Peyer's patch (tissue), 4 donors: ENCODE measurements at regions not wholly inside any gene's neighbourhood (a gene's known extent, or its start where the extent isn't known, plus 50 kb on each side); places are given as distances from the start of the nearest gene placed in this dataset.

Experiments used
- POLR2A ChIP-seq, 2 donors: fragments of 450-650 bp; IDR thresholded peaks; one replicate each; pipeline ENCODE4 v1.5.1; 2017; ENCODE audit warnings: antibody characterized with exemption in 2 of 2, mild to moderate bottlenecking in 2 of 2, moderate library complexity in 2 of 2
- TF ChIP-seq, protein P1 (sequence below), 6 experiments: fragments of 450-650 bp in 4 of 6; fragments of 200-600 bp in 2 of 6; sonication (generic) in 1 of 6; IDR thresholded peaks; one replicate each; pipeline ENCODE4 v1.5.1; 2017 to 2019; ENCODE audit warnings: antibody characterized with exemption in 6 of 6, mild to moderate bottlenecking in 3 of 6, moderate library complexity in 1 of 6

DNA sequence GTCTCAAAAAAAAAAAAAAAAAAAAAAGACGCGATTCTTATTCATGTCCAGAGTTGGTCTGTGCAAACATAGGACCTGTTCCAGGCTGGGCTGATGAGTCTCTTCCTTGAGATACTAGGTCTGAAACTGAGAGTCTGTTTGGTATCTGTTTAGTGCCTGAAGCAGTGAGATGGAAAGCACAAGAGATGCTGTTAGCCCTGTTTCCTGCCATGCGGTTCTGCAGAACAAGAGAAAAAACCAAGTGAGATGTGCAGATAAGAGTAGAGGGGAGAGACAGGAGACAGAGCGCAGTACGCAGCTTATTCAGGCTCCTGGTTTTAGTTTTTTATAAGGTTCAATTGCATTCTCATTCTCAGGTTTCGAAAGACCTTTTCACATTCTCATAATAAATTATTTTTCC, 85.8 kb upstream of the PRKCQ start:
- TF ChIP-seq, protein P1, sequence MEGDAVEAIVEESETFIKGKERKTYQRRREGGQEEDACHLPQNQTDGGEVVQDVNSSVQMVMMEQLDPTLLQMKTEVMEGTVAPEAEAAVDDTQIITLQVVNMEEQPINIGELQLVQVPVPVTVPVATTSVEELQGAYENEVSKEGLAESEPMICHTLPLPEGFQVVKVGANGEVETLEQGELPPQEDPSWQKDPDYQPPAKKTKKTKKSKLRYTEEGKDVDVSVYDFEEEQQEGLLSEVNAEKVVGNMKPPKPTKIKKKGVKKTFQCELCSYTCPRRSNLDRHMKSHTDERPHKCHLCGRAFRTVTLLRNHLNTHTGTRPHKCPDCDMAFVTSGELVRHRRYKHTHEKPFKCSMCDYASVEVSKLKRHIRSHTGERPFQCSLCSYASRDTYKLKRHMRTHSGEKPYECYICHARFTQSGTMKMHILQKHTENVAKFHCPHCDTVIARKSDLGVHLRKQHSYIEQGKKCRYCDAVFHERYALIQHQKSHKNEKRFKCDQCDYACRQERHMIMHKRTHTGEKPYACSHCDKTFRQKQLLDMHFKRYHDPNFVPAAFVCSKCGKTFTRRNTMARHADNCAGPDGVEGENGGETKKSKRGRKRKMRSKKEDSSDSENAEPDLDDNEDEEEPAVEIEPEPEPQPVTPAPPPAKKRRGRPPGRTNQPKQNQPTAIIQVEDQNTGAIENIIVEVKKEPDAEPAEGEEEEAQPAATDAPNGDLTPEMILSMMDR (IDR thresholded peaks at IDR 0.05), result no peak
- no peak for TF ChIP-seq POLR2A (IDR thresholded peaks at IDR 0.05)
